Stimulated activated naive CD8-positive, alpha-beta T cell treated with anti-CD3 and anti-CD28 coated beads, Interleukin-15, Interleukin-2, amounts not matched to agents 100 ng/mL and 50 ng/mL, for 24 hours (primary cell): ENCODE measurements at regions not wholly inside any gene's neighbourhood (a gene's known extent, or its start where the extent isn't known, plus 50 kb on each side); places are given as distances from the start of the nearest gene placed in this dataset.

Source experiments
- H3K27ac Mint-ChIP-seq: one replicate; pipeline ENCODE4 v1.8.0; 2021; ENCODE audit warnings: mild to moderate bottlenecking, mixed read lengths
- H3K27me3 Mint-ChIP-seq: one replicate; pipeline ENCODE4 v1.8.0; 2021; ENCODE audit warnings: mixed read lengths
- H3K36me3 Mint-ChIP-seq: one replicate; pipeline ENCODE4 v1.8.0; 2021; ENCODE audit warnings: low read depth, mixed read lengths
- H3K4me1 Mint-ChIP-seq: one replicate; pipeline ENCODE4 v1.8.0; 2021; ENCODE audit warnings: low read depth, mixed read lengths
- H3K4me3 Mint-ChIP-seq: one replicate; pipeline ENCODE4 v1.8.0; 2021; ENCODE audit warnings: mild to moderate bottlenecking, mixed read lengths
- H3K9me3 Mint-ChIP-seq: one replicate; pipeline ENCODE4 v1.8.0; 2021; ENCODE audit warnings: mixed read lengths

DNA sequence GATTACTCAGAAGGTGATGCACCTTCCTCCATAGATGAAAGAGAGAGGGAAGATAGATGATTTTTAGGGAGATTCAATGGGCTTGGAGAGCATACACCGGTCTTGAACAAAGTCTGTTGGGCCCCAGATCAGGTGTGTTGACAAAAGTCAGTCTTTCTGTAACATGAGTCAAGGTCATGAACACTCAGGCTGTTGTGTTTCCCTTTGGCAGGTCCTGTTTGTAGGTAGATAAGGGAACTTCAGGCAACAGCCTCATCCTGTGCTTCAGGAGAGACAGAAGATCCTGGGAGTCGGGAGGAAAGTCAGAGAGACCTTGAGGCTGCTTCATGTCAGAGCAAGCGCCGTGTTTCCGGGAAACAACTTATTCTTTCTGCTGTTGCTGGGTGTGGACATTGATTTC lies 703.1 kb downstream of the BRD1 start:
- peaks cover 18% of the 10 kb centered on the region for H3K27me3 Mint-ChIP-seq
- no peaks in the 10 kb centered on the region for H3K36me3 Mint-ChIP-seq
- H3K4me1 Mint-ChIP-seq, result no peaks in the 10 kb centered on the region
- no peak overlapping the region for H3K4me3 Mint-ChIP-seq
- H3K27ac Mint-ChIP-seq, result no peak overlapping the region
- no peaks in the 10 kb centered on the region for H3K9me3 Mint-ChIP-seq

DNA sequence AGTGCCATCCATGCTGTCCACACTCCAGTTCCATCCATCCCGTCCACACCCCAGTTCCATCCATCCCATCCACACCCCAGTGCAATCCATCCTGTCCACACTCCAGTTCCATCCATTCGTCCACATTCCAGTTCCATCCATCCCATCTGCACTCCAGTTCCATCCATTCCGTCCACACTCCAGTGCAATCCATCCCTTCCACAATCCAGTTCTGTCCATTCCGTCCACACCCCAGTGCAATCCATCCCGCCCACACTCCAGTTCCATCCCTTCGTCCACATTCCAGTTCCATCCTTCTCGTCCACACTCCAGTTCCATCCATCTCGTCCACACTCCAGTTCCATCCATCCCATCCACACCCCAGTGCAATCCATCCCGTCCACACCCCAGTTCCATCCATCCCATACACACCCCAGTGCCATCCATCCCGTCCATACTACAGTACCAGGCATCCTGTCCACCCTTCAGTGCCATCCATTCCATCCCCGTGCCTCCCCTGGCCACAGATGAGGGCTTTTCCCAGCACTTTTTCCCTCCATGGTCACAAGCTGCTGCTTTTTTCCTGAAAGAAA lies 704.0 kb downstream of the BRD1 start:
- no peaks in the 10 kb centered on the region for H3K9me3 Mint-ChIP-seq
- H3K27me3 Mint-ChIP-seq, result peaks cover 18% of the 10 kb centered on the region
- H3K4me3 Mint-ChIP-seq, result no peak overlapping the region
- H3K4me1 Mint-ChIP-seq, result no peaks in the 10 kb centered on the region
- H3K27ac Mint-ChIP-seq, result no peak overlapping the region
- H3K36me3 Mint-ChIP-seq, result no peaks in the 10 kb centered on the region

DNA sequence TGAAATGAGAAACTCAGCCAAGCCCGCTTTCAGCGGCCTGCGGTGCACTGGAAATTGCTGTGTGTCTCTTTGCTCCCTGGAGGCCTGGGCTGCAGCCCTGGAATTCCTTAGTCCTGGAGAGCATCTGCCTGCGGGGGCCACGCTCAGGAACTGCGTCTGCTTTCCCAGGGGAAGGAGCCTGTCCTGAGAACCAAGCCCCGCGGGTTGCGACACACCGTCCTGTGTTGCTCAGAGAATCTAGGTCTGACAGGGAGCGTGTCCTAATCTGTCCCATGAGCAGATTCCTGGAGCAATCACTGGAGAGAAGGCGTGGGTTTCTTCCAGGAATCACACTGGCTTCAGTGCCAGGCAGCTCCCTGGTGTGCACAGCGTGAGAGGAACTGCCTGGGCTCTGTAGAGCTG lies 708.1 kb downstream of the BRD1 start:
- H3K4me1 Mint-ChIP-seq, result no peaks in the 10 kb centered on the region
- H3K4me3 Mint-ChIP-seq, result no peak overlapping the region
- no peak overlapping the region for H3K27ac Mint-ChIP-seq
- no peaks in the 10 kb centered on the region for H3K36me3 Mint-ChIP-seq
- peaks cover 14% of the 10 kb centered on the region for H3K27me3 Mint-ChIP-seq
- H3K9me3 Mint-ChIP-seq, result no peaks in the 10 kb centered on the region

DNA sequence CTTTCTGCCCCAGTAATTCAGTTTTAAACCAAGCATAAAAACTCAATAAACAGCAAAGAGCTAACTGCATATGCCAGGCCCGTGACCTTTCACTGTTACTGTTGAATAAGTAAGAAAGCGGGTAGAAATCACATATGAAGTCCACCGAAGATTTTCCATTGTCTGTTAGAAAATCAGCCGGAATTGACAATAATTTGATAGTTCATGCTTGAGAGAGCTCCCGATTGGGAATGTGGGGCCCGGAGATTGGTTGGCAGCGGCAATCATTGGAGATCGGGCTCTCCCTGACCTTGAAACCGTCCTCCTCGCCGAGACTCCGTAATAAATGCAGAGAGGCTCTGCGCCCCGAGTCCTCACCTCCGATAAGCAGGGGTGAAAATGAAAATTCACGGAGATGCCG lies 709.6 kb downstream of the BRD1 start:
- Mint-ChIP-seq H3K27me3 (peaks cover 7% of the 10 kb centered on the region), H3K4me1 (no peaks in the 10 kb centered on the region), H3K27ac (no peak overlapping the region), H3K4me3 (no peak overlapping the region), H3K36me3 (no peaks in the 10 kb centered on the region), H3K9me3 (no peaks in the 10 kb centered on the region)

DNA sequence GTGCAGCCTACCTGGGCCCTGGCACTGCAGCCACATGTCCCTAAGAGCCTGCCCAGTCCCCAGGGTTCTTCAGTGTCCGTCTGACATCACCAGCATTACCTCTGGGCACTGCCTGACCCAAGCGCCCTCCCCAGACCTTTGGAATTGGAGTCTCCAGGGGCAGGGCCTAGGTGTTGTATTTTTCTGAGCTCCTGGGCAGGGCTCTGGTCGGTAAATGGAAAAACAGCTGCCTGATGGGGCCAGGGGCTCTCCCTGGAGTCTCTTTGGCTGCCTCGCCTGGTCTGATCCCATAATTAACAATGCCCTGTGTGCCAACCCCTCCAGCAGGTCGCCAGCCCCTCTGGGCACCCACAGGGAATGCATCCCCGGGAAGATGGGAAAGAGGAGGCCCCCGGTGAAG lies 710.2 kb downstream of the BRD1 start:
- H3K4me1 Mint-ChIP-seq, result no peaks in the 10 kb centered on the region
- H3K36me3 Mint-ChIP-seq, result no peaks in the 10 kb centered on the region
- no peaks in the 10 kb centered on the region for H3K9me3 Mint-ChIP-seq
- no peak overlapping the region for H3K27ac Mint-ChIP-seq
- no peak overlapping the region for H3K4me3 Mint-ChIP-seq
- peaks cover 5% of the 10 kb centered on the region for H3K27me3 Mint-ChIP-seq

DNA sequence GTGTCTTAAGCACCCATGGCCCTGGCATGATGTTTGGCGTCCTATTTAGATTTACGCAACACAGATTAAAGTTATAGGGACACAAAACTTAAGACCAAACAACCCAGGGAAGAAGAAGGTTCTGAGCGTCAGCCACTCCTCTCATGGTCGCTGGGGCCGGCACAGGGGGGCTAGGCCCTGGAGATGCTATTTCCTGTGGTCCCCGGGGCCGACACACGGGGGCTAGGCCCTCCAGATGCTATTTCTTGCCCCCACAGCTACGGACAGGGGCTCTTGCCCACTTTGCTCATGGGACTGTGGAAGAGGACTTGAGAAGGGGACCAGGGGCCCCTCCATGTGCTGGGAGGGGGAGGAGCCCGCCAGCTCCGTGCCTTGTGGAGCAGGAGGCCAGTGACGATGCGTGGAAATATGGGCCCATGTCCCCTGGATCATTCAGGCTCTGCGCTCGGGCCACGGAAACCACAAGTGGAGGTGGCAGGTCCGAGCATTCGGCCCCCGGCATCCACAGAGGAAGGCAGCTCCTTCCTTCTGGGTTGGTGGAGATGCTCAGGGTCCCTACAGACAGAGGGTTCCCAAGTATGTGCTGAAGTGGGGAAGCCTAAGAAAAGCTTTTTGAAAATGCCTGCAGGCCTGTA lies 711.1 kb downstream of the BRD1 start:
- H3K9me3 Mint-ChIP-seq, result no peaks in the 10 kb centered on the region

DNA sequence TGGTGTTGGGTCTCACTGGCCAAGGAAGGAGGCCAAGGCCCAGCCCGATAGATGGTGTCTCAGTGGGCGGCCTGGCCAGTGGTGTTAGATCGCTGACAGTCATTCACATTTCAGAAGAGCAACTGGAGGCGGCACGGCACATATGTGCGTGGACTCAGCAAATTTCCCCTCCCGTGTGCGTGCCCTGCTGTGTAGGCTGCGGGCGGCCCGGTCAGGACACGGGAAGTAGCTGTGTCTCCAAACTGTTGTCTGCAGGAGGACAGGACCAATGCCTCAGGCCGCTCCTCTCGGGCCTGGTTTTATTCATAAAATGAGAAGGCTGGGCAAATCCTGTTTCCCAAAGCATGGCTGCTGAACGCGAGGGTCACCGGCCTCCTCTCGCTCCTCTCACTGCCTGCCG lies 711.7 kb downstream of the BRD1 start:
- H3K4me1 Mint-ChIP-seq, result no peaks in the 10 kb centered on the region
- no peaks in the 10 kb centered on the region for H3K36me3 Mint-ChIP-seq
- no peaks in the 10 kb centered on the region for H3K27me3 Mint-ChIP-seq
- H3K4me3 Mint-ChIP-seq, result no peak overlapping the region
- no peaks in the 10 kb centered on the region for H3K9me3 Mint-ChIP-seq
- H3K27ac Mint-ChIP-seq, result no peak overlapping the region

More for the DNA sequence above, 711.1 kb downstream of the BRD1 start:
- Mint-ChIP-seq H3K27ac (no peak overlapping the region), H3K4me1 (no peaks in the 10 kb centered on the region), H3K36me3 (no peaks in the 10 kb centered on the region), H3K27me3 (no peaks in the 10 kb centered on the region), H3K4me3 (no peak overlapping the region)

DNA sequence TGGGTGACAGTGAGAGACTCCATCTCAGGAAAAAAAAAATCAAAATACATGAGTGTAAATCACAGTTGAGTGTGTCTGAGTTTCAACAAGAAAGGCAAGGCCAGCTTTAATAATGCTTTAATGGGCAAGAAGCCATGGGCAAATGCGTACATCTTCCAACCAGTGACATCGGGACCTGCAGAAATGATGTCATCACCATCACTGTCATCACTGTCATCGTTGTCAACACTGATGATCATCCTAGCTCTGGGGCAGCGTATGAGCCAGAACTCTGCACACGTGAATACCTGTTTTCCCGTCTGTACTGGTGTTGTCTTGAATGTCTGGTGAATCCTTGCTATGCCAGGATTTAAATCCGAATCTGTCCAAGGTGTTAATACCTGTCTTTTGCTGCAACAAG lies 712.5 kb downstream of the BRD1 start:
- Mint-ChIP-seq H3K4me1 (no peaks in the 10 kb centered on the region), H3K27me3 (no peaks in the 10 kb centered on the region), H3K4me3 (no peak overlapping the region), H3K36me3 (no peaks in the 10 kb centered on the region), H3K9me3 (no peaks in the 10 kb centered on the region), H3K27ac (no peak overlapping the region)

DNA sequence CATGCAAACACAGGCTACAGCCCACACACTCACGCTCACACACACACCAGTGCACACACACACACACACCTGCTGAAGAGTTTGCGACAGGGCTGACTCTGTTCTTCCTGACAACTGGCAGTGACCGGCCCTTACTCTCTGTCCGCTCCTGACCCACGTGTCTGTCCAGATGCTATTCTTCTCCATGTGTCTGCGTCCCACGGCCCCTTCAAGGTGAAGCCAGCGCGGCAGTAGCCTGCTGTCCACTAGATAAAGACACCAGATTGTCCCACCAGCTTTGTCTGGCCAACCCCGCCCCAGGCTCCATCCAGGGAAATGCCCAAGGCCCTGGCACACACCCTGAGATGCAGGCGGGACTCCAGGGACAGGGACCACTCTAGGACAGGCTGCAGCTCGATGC lies 713.9 kb downstream of the BRD1 start:
- H3K9me3 Mint-ChIP-seq, result no peaks in the 10 kb centered on the region
- no peaks in the 10 kb centered on the region for H3K4me1 Mint-ChIP-seq
- no peaks in the 10 kb centered on the region for H3K27me3 Mint-ChIP-seq
- no peaks in the 10 kb centered on the region for H3K36me3 Mint-ChIP-seq
- H3K4me3 Mint-ChIP-seq, result no peak overlapping the region
- H3K27ac Mint-ChIP-seq, result no peak overlapping the region

DNA sequence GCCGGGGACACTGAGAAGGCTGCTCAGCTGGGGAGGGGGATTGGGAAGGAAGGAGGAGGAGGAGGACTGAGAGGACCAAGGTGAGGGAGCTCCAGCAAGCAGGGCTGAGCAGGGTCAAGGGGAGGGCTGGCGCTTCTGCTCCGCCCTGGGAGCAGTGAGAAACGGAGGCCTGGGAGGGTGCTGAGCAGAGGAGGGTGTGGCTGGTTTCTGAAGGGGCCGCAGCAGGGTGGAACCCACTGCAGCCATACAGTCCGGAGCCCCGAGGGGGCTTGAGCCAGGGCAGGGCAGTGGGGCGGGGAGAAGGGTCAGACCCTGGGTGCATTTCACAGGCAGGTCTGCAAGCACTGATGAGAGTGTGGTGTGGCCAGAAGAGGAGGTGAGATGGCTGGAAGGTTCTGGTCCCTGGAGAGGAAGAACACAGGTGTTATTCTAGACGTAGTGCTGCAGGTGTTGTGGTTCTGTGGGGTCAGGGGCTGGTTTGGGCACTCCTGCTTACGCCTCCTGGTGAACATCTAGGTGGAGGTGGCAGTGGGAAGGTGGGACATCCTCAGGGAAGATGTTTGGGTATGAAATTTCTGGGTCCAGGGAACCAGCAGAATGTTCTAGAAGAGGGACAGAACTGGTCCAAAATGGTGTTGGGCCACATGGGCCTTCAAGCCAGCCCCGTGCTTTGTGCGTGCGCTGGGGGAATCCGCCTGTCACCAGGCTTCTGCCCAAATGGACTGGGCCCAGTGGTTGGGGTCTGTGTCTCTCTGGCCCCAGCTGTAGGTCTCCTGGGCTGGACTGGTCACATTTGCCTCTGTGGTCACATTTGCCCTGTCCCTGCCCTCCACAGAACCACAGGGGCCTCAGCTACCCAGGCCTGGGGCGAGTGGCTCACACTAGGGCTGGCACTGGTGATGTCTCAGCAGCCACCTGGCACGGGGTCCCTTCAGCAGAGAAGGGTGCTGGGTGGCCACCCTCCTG lies 714.7 kb downstream of the BRD1 start:
- no peak overlapping the region for H3K4me3 Mint-ChIP-seq
- no peak overlapping the region for H3K27ac Mint-ChIP-seq
- no peaks in the 10 kb centered on the region for H3K4me1 Mint-ChIP-seq
- no peaks in the 10 kb centered on the region for H3K36me3 Mint-ChIP-seq
- peaks cover 3% of the 10 kb centered on the region for H3K27me3 Mint-ChIP-seq
- no peaks in the 10 kb centered on the region for H3K9me3 Mint-ChIP-seq

DNA sequence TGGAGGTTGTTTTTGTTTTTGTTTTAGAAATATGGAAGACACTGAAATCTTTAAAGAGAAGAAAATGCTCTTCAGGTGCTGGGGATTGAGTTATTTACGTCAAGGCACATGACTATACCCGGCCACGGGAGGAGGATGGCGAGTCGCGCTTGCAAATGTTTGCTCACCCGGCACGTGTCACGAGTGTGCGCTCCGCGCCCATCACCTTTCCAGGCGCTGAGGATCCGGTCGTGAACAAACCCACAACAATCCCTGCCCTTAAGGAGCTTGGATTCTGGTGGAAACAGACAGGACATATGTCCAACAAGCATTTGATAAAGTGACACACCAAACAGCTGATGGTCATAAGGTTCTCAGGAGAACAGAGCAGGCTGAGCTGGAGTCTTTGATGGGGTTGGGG lies 715.5 kb downstream of the BRD1 start:
- Mint-ChIP-seq H3K27ac (no peak overlapping the region), H3K4me3 (no peak overlapping the region), H3K4me1 (no peaks in the 10 kb centered on the region), H3K9me3 (no peaks in the 10 kb centered on the region), H3K36me3 (no peaks in the 10 kb centered on the region), H3K27me3 (peaks cover 10% of the 10 kb centered on the region)

DNA sequence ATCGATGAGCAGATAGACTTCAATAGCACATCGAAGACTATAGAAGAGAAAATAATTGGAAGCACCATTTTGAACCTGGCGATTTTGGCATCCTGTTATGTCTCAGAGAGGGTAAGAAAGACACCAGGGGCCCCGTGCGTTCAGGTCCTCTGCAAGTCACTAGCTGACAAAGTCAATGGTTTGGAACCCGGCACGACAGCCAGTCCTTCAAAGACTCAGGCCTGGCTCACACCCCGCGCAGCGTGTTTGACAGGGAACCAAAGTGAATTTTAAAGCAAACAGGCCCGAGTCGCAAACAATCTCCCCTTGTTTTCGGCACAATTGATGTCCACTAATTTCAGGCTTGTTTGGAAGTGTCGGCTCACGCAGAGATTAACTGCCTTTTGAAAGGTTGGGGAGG lies 716.6 kb downstream of the BRD1 start:
- H3K27ac Mint-ChIP-seq, result no peak overlapping the region
- H3K9me3 Mint-ChIP-seq, result no peaks in the 10 kb centered on the region
- no peak overlapping the region for H3K4me3 Mint-ChIP-seq
- H3K4me1 Mint-ChIP-seq, result no peaks in the 10 kb centered on the region
- no peaks in the 10 kb centered on the region for H3K36me3 Mint-ChIP-seq
- H3K27me3 Mint-ChIP-seq, result peaks cover 12% of the 10 kb centered on the region

DNA sequence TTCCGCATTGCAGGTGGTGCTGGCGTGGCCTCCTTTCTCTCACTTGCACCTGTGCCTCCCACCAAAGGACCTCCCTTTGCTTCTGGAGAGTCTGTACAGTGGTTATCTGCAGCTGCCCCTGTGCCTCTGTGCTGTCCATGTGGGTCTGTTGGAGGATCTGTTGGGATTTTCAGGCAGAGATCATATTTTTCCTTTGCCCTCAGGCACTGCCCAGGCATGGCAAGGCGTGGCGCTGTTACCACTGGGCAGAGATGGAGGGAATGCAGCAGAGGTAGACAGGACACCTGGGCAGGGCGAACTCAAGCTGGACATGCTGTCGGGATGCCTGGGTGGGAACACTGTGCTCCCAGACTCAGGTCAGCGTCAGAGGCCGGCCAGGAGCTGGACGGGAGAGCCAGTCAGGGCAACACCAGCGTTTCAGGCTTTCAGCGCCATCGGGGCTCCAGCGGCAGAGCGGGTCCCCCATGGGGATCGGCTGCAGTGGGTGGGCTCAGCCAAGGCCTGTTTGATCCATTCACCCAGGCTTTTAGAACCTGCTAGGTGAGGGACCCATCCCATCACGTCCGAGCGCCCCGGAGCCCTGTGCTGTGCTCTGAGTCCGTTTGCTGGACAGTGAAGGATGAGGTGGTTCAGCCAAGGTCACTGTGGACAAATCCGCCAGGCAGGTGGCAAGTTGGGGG lies 718.9 kb downstream of the BRD1 start:
- Mint-ChIP-seq H3K36me3 (no peaks in the 10 kb centered on the region), H3K27me3 (peaks cover 18% of the 10 kb centered on the region), H3K4me3 (no peak overlapping the region), H3K4me1 (no peaks in the 10 kb centered on the region), H3K9me3 (no peaks in the 10 kb centered on the region), H3K27ac (no peak overlapping the region)

DNA sequence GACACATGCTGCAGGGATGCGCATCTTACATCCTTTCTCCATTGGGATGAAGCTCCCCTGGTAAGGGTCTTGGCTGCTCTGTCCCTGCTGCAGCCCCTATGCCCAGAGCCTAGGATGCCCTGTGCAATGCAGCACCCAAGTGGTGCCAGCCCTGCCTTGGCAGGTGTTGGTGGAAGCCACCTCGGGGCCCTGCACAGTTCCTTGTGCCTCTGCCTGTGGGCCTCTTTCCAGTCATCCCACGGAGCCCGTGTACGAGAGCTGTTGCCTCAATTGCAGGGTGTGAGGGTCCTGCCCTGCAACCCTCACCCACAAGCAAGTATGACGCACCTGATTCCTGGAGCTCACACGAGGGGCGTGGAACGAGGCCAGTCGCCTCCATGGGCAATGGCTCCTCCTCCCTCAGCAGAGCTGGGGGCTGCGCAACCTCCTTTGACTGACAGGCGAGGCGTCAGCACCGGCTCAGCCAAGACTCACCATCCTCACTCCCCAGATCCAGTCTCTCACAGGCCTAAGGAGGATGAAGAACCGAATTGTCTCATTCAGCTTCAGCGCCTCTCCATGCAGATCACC lies 719.6 kb downstream of the BRD1 start:
- Mint-ChIP-seq H3K4me3 (no peak overlapping the region), H3K9me3 (no peaks in the 10 kb centered on the region), H3K36me3 (no peaks in the 10 kb centered on the region), H3K27me3 (peaks cover 20% of the 10 kb centered on the region), H3K4me1 (no peaks in the 10 kb centered on the region), H3K27ac (no peak overlapping the region)

DNA sequence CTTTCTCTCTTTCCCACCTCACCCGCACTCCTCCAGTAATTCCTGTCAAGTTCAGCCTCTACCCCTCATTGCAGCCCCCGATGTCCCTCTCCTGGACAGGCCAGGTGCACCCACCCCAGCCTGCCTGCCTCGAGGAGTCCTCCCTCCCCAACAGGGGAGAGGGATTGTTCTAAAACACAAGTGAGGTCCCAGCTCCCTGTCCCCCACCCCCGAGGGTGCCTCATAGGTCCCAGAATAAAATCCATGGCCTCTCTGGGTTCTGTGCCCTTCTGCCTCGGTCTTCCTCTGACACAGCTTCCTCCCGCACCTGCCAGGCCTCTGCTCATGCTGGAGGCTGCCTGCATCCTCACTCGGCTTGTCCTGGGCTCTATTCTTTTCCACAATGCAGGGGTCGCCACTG lies 720.1 kb downstream of the BRD1 start:
- Mint-ChIP-seq H3K9me3 (no peaks in the 10 kb centered on the region), H3K27ac (no peak overlapping the region), H3K27me3 (peaks cover 24% of the 10 kb centered on the region), H3K4me3 (no peak overlapping the region), H3K4me1 (no peaks in the 10 kb centered on the region), H3K36me3 (no peaks in the 10 kb centered on the region)
